ENCODE measurements at regions not wholly inside any gene's neighbourhood (a gene's known extent, or its start where the extent isn't known, plus 50 kb on each side); places are given as distances from the start of the nearest gene placed in this dataset.

DNA sequence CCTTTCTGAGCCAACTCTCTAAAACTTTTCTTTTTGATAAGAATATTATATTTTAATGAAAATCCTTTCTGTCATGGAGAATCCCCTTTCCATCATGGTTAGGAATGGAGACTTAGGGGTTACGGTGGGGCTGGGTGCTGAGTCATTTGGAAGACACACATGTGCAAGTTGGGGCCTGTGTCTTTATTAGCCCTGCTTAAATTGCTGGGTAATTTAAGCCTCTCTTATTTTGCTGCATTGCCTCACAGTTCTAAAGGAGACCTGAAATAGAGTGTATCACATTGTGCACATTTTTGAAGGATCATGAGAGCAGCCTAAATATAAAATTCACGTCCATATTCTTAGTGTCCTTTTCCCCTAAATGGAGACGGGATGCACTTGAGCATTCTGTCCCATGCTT lies 61.8 kb upstream of the RBFOX1 start:
- Histone ChIP-seq H3K9me3 (replicated peaks; ENCODE audit: control insufficient read depth, insufficient read depth, low read length) (peaks cover 7% of the 10 kb centered on the region), H3K4me1 (ENCODE audit: control insufficient read depth, extremely low read depth, insufficient read depth, low read length) (no peaks in the 10 kb centered on the region), H3K4me2 (ENCODE audit: insufficient read depth, low read length) (no peak overlapping the region), H2AFZ (ENCODE audit: low read depth, low read length) (no peak overlapping the region), H4K20me1 (replicated peaks; ENCODE audit: control insufficient read depth, extremely low read depth, insufficient read depth, low read length) (peaks cover 2% of the 10 kb centered on the region), H3K4me3 (replicated peaks in 1 of 3; ENCODE audit: insufficient read depth in 1 of 3, low read depth in 1 of 3, low read length in 3 of 3) (no peak overlapping the region), H3K9me1 (replicated peaks; ENCODE audit: control insufficient read depth, extremely low read depth, insufficient read depth, low read length) (no peaks in the 10 kb centered on the region), H3K27me3 (ENCODE audit: control insufficient read depth in 2 of 2, insufficient read depth in 2 of 2, low read length in 2 of 2) (no peaks in the 10 kb centered on the region), H3K79me2 (ENCODE audit: control insufficient read depth, insufficient read depth, low read length) (no peaks in the 10 kb centered on the region), H3K36me3 (ENCODE audit: control insufficient read depth in 2 of 2, extremely low read depth in 1 of 2, insufficient read depth in 2 of 2, low read length in 2 of 2) (no peaks in the 10 kb centered on the region), H3K27ac (ENCODE audit: insufficient read depth, low read depth, low read length) (no peak overlapping the region), H3K9ac (replicated peaks; ENCODE audit: extremely low read depth, insufficient read depth, low read length) (no peak overlapping the region)
- intact Hi-C loops (cut with micrococcal nuclease) = no loop called here
- POLR2A ChIA-PET = no interaction called here
- DNase-seq (ENCODE audit: low read depth, low spot score) = no peak
- no TSS peak for BruUV-seq (replicated peaks)
- no peak for TF ChIP-seq POLR2AphosphoS5 (IDR thresholded peaks at IDR 0.05; ENCODE audit: insufficient read depth, low read depth, low read length)
- TF ChIP-seq GATA2 (IDR thresholded peaks at IDR 0.05; ENCODE audit: insufficient read depth, insufficient read length, low read depth, low read length) = no peak
- TF ChIP-seq MYC (IDR thresholded peaks at IDR 0.05; ENCODE audit: low read depth, low read length) = no peak
- TF ChIP-seq, protein P1, sequence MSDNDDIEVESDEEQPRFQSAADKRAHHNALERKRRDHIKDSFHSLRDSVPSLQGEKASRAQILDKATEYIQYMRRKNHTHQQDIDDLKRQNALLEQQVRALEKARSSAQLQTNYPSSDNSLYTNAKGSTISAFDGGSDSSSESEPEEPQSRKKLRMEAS (IDR thresholded peaks at IDR 0.05; ENCODE audit: insufficient read depth, insufficient read length) = no peak
- TF ChIP-seq JUN (IDR thresholded peaks at IDR 0.05; ENCODE audit: borderline replicate concordance, insufficient read depth, insufficient read length, low read depth) = no peak
- no peak for TF ChIP-seq FOS (IDR thresholded peaks at IDR 0.05; ENCODE audit: borderline replicate concordance, insufficient read depth, low read length)
- no peak for TF ChIP-seq EZH2 (IDR thresholded peaks at IDR 0.05; ENCODE audit: borderline replicate concordance, low read depth, low read length, severe bottlenecking)
- TF ChIP-seq POLR2A (IDR thresholded peaks at IDR 0.05; ENCODE audit: low read depth, low read length) = no peak
- TF ChIP-seq, protein P2, sequence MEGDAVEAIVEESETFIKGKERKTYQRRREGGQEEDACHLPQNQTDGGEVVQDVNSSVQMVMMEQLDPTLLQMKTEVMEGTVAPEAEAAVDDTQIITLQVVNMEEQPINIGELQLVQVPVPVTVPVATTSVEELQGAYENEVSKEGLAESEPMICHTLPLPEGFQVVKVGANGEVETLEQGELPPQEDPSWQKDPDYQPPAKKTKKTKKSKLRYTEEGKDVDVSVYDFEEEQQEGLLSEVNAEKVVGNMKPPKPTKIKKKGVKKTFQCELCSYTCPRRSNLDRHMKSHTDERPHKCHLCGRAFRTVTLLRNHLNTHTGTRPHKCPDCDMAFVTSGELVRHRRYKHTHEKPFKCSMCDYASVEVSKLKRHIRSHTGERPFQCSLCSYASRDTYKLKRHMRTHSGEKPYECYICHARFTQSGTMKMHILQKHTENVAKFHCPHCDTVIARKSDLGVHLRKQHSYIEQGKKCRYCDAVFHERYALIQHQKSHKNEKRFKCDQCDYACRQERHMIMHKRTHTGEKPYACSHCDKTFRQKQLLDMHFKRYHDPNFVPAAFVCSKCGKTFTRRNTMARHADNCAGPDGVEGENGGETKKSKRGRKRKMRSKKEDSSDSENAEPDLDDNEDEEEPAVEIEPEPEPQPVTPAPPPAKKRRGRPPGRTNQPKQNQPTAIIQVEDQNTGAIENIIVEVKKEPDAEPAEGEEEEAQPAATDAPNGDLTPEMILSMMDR (IDR thresholded peaks at IDR 0.05; ENCODE audit: extremely low read depth in 1 of 2, insufficient read depth in 1 of 2, low read depth in 1 of 2, low read length in 2 of 2) = no peak
- dilution Hi-C loops (cut with MboI; ENCODE audit: extremely low pct_ligation_motif_present, low sequenced_read_pairs) = no loop called here
- FAIRE-seq = no peak
- CTCF ChIA-PET = no interaction called here
